Karpas-422 (cell line): ENCODE measurements at regions not wholly inside any gene's neighbourhood (a gene's known extent, or its start where the extent isn't known, plus 50 kb on each side); places are given as distances from the start of the nearest gene placed in this dataset.
A peak's percentile ranks its signal among the peaks of the same experiment; 100 is the strongest.

ENCODE experiments used
- DNase-seq: peaks from one replicate; pipeline ENCODE4 v3.0.0-alpha.2; 2015
- H2AFZ ChIP-seq: fragments of 200-600 bp; sonication (generic); 2 replicates; pipeline ENCODE4 v1.6.1; 2014; ENCODE audit warnings: antibody characterized with exemption, low read length, mixed read lengths
- H3K27ac ChIP-seq: fragments of 200-600 bp; sonication (generic); 2 replicates; pipeline ENCODE4 v1.5.1; 2014; ENCODE audit warnings: mild to moderate bottlenecking, low read length, moderate library complexity
- H3K27me3 ChIP-seq: fragments of 200-600 bp; sonication (generic); 2 replicates; pipeline ENCODE4 v1.6.1; 2014; ENCODE audit warnings: low read length, mixed read lengths
- H3K36me3 ChIP-seq: fragments of 200-600 bp; sonication (generic); 2 replicates; pipeline ENCODE4 v1.6.1; 2014; ENCODE audit warnings: low read length, mixed read lengths; ENCODE audit not compliant: insufficient read depth
- H3K4me1 ChIP-seq: fragments of 200-600 bp; sonication (generic); 2 replicates; pipeline ENCODE4 v1.6.1; 2014; ENCODE audit warnings: mild to moderate bottlenecking, low read length, mixed read lengths
- H3K4me2 ChIP-seq: fragments of 200-600 bp; sonication (generic); 2 replicates; pipeline ENCODE4 v1.6.1; 2014; ENCODE audit warnings: low read length, low read depth, mild to moderate bottlenecking; ENCODE audit not compliant: poor library complexity, severe bottlenecking
- H3K4me3 ChIP-seq: fragments of 200-600 bp; sonication (generic); 2 replicates; pipeline ENCODE4 v1.5.1; 2014; ENCODE audit warnings: mild to moderate bottlenecking, antibody characterized with exemption, low read length, mixed read lengths
- H3K79me2 ChIP-seq: fragments of 200-600 bp; sonication (generic); 2 replicates; pipeline ENCODE4 v1.6.1; 2014; ENCODE audit warnings: mild to moderate bottlenecking, low read length, mixed read lengths
- H3K9ac ChIP-seq: fragments of 200-600 bp; sonication (generic); 2 replicates; pipeline ENCODE4 v1.6.0; 2014; ENCODE audit warnings: low read length
- H3K9me2 ChIP-seq: fragments of 200-600 bp; sonication (generic), shearing (Covaris generic); replicated peaks from 2 replicates; pipeline ENCODE4 v1.6.0; 2014; ENCODE audit warnings: mild to moderate bottlenecking, low read length, moderate library complexity; ENCODE audit not compliant: insufficient read depth
- H3K9me3 ChIP-seq: fragments of 300-700, 200-600 bp; sonication (generic); 2 replicates; pipeline ENCODE4 v1.6.1; 2014; ENCODE audit warnings: low read length, mixed read lengths
- H4K20me1 ChIP-seq: fragments of 200-600 bp; sonication (generic); 2 replicates; pipeline ENCODE4 v1.6.1; 2014; ENCODE audit warnings: mild to moderate bottlenecking, antibody characterized with exemption, low read length, low read depth; ENCODE audit not compliant: insufficient read depth

DNA sequence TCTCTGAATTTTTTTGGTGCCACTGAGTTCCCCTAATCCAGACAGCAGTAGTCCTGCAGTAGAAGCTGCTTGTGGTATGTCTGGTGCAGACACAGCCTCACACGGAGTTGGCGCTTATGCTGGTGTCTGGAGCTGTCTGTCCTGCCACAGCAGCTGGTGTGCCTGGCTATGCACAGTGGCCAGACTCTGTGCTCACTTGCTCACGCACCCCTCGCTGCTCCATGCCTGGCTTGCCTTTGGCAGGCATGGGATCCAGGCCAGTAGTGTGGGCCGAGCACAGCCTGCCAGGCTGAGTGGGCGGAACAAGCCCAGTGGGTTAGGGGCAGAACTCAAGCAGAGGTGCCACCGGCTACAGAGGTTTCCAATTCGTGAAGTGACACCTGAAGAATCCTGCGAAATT is 845.9 kb upstream of the PCDH9 start:
- Histone ChIP-seq H3K27ac (no peak overlapping the region), H3K79me2 (no peaks in the 10 kb centered on the region), H3K9ac (no peak overlapping the region), H3K9me2 (no peaks in the 10 kb centered on the region), H3K4me2 (no peak overlapping the region), H4K20me1 (no peaks in the 10 kb centered on the region), H3K4me3 (no peak overlapping the region), H3K36me3 (no peaks in the 10 kb centered on the region), H3K4me1 (peaks cover 7% of the 10 kb centered on the region), H3K9me3 (no peaks in the 10 kb centered on the region), H2AFZ (no peak overlapping the region; the same call in 1 of the 2 replicates), H3K27me3 (no peaks in the 10 kb centered on the region)
- DNase-seq = no peak

DNA sequence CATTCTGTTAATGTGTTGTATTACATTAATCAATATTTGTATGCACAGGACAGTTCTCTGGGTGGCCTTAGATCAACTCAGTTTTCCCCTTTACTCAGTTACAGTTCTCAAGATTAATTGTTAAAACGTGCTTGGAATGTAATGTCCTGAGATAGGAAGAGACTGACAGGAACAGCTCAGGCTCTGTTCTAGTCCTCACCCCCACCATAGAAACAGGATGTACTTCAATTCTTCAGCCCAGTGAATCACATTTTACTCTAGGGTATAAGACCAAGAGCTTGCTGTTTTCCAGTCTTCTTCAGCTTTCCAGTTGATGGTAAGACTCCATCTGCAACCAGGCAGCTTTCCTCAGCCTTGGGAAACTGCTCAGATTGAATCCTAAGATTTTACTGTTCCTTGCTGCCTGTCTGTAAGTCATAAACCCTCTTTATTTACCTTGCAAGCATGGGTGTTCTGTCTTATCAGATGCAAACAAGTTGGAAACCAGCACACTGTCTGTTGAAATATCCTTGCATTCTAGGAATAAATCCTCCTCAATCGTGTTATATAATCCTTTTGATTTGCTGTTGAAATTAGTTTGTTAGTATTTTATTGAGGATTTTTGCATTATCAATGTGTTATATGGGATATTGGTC is 836.9 kb upstream of the PCDH9 start:
- Histone ChIP-seq H2AFZ (no peak overlapping the region), H3K9me3 (no peaks in the 10 kb centered on the region), H4K20me1 (no peaks in the 10 kb centered on the region), H3K79me2 (no peaks in the 10 kb centered on the region), H3K4me3 (no peak overlapping the region), H3K4me1 (no peaks in the 10 kb centered on the region), H3K4me2 (no peak overlapping the region), H3K27me3 (no peaks in the 10 kb centered on the region), H3K27ac (no peak overlapping the region), H3K36me3 (no peaks in the 10 kb centered on the region), H3K9ac (no peak overlapping the region), H3K9me2 (no peaks in the 10 kb centered on the region)
- DNase-seq = no peak

DNA sequence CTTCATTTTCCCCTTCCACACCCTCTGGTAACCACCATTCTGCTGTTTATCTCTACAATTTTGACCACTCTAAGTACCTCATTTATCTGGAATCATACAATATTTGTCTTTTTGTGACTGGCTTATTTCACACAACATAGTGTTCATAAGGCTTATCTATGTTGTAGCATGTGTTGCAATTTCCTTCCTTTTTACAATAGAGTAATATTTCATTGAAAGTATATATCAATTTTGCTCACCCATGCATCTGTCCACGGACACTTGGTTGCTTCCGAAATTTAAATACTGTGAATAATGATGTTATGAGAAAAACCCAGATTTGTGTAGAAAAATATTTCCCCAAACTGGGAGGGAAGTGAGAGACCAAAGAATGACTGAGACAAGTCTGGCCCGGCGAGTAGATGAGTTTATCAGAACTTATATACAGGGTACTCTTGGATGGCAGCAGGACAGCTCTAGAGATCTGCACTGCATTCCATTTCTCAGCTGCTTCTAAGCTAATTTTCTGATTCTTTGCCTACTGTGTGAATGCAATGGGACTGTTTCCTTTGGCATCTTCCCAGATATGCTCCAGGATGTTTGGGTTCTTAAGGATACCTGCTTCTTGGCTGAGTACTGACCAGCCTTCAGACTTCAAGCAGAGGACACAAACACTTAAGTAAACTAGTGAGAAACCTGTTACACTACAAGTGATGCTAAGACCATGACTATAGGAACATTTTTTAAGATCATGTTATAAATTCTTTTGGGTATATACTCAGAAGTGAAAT is 834.0 kb upstream of the PCDH9 start:
- no peak overlapping the region for H3K4me2 ChIP-seq
- H3K9ac ChIP-seq = no peak overlapping the region
- H3K36me3 ChIP-seq = no peaks in the 10 kb centered on the region
- H3K27me3 ChIP-seq = no peaks in the 10 kb centered on the region
- no peaks in the 10 kb centered on the region for H4K20me1 ChIP-seq
- DNase-seq = no peak
- no peaks in the 10 kb centered on the region for H3K79me2 ChIP-seq
- no peaks in the 10 kb centered on the region for H3K4me1 ChIP-seq
- peak overlapping the region; percentile 60 for H2AFZ ChIP-seq
- no peaks in the 10 kb centered on the region for H3K9me3 ChIP-seq
- H3K4me3 ChIP-seq = no peak overlapping the region
- no peak overlapping the region for H3K27ac ChIP-seq
- no peaks in the 10 kb centered on the region for H3K9me2 ChIP-seq

DNA sequence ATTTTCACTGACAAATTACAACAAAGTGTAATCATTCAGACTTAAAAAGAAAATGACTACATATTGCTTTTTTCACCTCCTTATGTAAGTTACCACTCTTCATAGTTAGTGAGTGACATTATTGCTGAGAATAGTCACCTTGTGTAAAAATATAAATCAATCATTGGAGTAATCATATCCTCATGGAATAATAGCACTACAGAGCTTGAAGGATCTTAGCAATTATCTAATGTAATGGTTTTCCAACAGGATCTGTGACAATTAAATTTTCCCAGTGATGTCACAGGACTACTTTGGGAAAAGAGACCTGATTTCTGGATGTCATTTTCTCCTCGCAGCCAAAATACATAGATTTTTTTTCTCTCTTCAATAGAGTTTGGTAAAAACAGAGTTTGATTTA is 833.0 kb upstream of the PCDH9 start:
- no peak for DNase-seq
- Histone ChIP-seq H3K4me1 (no peaks in the 10 kb centered on the region), H3K4me2 (no peak overlapping the region), H3K36me3 (no peaks in the 10 kb centered on the region), H2AFZ (peak overlapping the region; percentile 21; the same call in 1 of the 2 replicates), H3K9me3 (no peaks in the 10 kb centered on the region), H4K20me1 (no peaks in the 10 kb centered on the region), H3K27ac (no peak overlapping the region), H3K9ac (no peak overlapping the region), H3K27me3 (no peaks in the 10 kb centered on the region), H3K4me3 (no peak overlapping the region), H3K9me2 (no peaks in the 10 kb centered on the region), H3K79me2 (no peaks in the 10 kb centered on the region)

DNA sequence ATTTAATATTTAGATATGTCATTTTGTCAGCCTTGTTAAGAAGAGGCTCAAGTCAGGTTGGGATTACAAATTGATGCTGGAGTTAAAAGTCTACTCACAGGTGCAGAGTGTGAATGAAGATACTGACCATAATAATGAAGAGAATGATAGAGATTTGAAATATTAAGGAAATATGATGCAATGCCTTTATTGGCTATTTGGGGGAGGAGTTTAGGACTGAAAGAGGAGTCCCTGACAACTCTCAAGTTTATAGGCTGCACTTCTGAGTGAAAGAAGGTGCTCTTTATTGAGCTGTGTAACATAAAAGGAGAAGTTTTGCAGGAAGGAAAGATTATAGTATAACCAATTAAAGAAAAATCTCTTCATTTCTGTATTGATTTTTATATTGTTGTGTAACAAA is 827.7 kb upstream of the PCDH9 start:
- Histone ChIP-seq H3K9ac (no peak overlapping the region), H4K20me1 (no peaks in the 10 kb centered on the region), H3K4me1 (no peaks in the 10 kb centered on the region), H3K36me3 (0 out of 2 replicates have a peak, but pooled peaks cover 4% of the 10 kb centered on the region), H3K27me3 (no peaks in the 10 kb centered on the region), H3K9me2 (no peaks in the 10 kb centered on the region), H3K9me3 (peaks cover 13% of the 10 kb centered on the region; the same call in 1 of the 2 replicates), H3K79me2 (no peaks in the 10 kb centered on the region), H2AFZ (0 out of 2 replicates have a peak overlapping the region, but pooled peaks have one; percentile 38), H3K27ac (no peak overlapping the region), H3K4me2 (no peak overlapping the region), H3K4me3 (no peak overlapping the region)
- DNase-seq = no peak

DNA sequence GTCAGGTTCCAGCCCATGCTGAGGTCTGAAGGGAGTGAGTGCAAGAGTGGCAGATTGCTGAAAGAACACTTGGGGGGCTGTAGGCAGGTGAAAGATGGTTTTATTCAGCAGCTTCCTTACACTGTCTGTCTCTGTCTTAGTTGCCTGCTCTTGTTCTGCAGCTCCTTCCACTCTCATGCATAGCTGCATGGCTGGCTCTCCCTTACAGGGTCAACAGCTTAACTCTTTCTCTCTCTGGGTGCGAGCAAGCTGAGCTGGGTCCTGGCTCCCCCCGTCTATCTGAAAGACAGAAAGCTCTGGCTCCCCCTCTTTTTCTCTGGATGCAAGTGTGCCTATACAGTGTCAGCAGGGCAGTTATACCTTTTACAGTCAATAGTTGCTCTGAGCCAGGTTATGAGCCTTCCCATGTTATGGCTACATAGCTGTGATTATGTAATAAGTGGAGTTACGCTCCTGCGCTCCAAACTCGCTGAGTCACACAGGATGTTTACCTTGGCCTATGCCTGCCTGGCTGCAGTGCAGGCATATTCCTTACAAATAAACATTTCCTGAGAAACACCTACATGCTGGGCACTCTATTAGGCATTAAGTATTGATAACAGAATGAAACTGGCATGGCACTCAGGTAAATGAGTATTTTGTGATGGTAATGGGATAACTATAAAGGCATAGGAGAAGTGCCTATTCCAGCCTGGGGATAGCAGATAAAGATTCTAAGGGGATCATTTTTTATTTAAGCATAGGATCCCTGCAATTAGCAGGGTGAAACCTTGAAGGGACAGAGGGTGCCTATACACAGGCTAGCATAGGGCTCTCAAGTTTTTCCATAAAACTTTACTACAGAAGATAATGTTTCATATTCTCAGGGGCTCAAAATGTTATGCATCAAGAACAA is 826.9 kb upstream of the PCDH9 start:
- no peaks in the 10 kb centered on the region for H3K27me3 ChIP-seq
- H3K36me3 ChIP-seq = 0 out of 2 replicates have a peak, but pooled peaks cover 4% of the 10 kb centered on the region
- H3K9me3 ChIP-seq = peaks cover 13% of the 10 kb centered on the region; the same call in 1 of the 2 replicates
- DNase-seq = peak; percentile 46
- no peaks in the 10 kb centered on the region for H3K79me2 ChIP-seq
- H3K4me1 ChIP-seq = no peaks in the 10 kb centered on the region
- no peaks in the 10 kb centered on the region for H3K9me2 ChIP-seq
- H3K4me2 ChIP-seq = no peak overlapping the region
- H4K20me1 ChIP-seq = no peaks in the 10 kb centered on the region
- H3K4me3 ChIP-seq = no peak overlapping the region
- no peak overlapping the region for H3K9ac ChIP-seq
- H3K27ac ChIP-seq = no peak overlapping the region
- H2AFZ ChIP-seq = no peak overlapping the region

DNA sequence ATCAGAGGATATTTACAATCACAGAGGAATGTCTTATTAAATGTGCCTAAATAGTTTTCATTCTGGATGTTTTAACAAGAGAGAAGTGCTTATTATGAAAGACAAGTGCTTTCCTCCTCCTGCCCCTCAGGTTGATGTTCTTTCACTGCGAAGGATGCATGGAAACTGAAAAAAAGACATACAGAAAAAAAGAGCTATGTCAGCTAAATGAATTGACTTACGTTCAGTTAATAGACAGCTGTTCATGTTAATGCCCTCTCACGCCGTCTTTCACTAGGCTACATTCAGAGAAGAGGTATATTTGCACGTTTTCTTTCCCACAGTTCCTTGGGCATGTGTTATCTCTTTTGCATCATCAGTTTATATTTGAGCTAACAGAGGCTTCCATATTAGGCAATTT is 821.8 kb upstream of the PCDH9 start:
- Histone ChIP-seq H3K36me3 (no peaks in the 10 kb centered on the region), H3K9me2 (no peaks in the 10 kb centered on the region), H3K9me3 (peaks cover 4% of the 10 kb centered on the region; the same call in 1 of the 2 replicates), H3K27ac (no peak overlapping the region), H2AFZ (peak overlapping the region; percentile 19; the same call in 1 of the 2 replicates), H3K4me3 (no peak overlapping the region), H3K9ac (no peak overlapping the region), H3K4me2 (no peak overlapping the region), H3K27me3 (no peaks in the 10 kb centered on the region), H3K4me1 (peaks cover 8% of the 10 kb centered on the region), H4K20me1 (no peaks in the 10 kb centered on the region), H3K79me2 (no peaks in the 10 kb centered on the region)
- no peak for DNase-seq

DNA sequence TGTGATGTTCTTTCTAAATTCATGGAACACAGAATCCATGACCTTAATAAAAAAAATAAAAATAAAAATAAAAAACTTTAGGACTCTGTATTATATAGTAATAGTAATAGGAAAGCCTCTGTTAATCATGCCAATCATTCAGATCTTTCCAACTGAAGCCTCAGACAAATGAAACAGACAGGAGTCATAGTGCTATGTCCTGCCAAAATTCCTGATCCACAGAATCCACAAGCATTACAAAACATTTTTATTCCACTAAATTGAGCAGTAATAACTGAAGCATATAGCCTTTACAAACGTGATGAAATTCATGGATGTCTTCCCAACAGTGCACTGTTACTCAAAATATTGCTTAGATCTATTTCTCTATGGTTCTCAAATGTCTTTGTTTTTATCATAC is 820.6 kb upstream of the PCDH9 start:
- Histone ChIP-seq H3K4me1 (peaks cover 8% of the 10 kb centered on the region), H3K4me3 (no peak overlapping the region), H3K79me2 (no peaks in the 10 kb centered on the region), H3K9me3 (no peaks in the 10 kb centered on the region), H3K36me3 (no peaks in the 10 kb centered on the region), H3K9me2 (no peaks in the 10 kb centered on the region), H3K4me2 (no peak overlapping the region), H4K20me1 (no peaks in the 10 kb centered on the region), H3K27ac (no peak overlapping the region), H3K27me3 (no peaks in the 10 kb centered on the region), H2AFZ (no peak overlapping the region), H3K9ac (no peak overlapping the region)
- DNase-seq = no peak
